ENCODE measurements at regions not wholly inside any gene's neighbourhood (a gene's known extent, or its start where the extent isn't known, plus 50 kb on each side); places are given as distances from the start of the nearest gene placed in this dataset.
"Not testable (repeated sequence)": the region's sequence is repeated elsewhere in the genome, so short reads cannot be mapped to it uniquely, and the experiment has no call there.

- no peak for DNase-seq
Measured at GRCh38 chr4:66094070-66094469, 423.8 kb upstream of the EPHA5 start.

GRCh38 chr4:66091786-66092185 is 421.5 kb upstream of the EPHA5 start:
- no peak for DNase-seq

DNA sequence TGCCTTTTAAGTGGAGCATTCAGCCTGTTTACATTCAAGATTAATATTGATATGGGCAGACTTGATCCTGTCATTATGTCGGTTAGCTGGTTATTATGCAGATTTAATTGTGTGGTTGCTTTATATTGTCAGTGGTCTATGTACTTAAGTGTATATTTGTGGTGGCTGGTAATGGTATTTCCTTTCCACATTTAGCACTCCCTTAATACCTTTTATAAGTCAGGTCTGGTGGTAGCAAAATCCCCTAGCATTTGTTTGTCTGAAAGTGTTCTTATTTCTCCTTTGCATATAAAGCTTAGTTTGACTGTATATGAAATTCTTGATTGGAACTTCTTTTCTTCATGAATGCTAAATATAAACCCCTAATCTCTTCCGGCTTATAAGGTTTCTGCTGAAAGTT is 403.7 kb upstream of the EPHA5 start:
- DNase-seq = no peak

DNA sequence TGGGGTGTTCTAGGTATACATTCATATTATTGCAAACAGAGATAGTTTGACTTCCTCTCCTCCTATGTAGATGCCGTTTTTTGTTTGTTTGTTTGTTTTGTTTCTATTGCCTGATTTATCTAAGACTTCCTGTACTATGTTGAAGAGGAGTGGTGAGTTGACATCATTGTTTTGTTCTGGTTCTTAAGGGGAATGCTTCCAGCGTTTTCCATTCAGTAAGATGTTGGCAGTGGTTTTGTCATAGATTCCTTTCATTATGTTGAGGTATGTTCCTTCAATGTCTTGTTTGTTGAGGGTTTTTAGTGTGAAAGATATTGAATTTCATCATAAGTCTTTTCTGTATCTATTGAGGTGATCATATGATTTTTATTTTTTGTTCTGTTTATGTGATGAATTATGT is 401.6 kb upstream of the EPHA5 start:
- DNase-seq = no peak

- no peak for DNase-seq
Measured at GRCh38 chr4:66062921-66063320, 392.6 kb upstream of the EPHA5 start.

GRCh38 chr4:66062044-66062443 is 391.8 kb upstream of the EPHA5 start:
- DNase-seq = no peak

- no peak for DNase-seq
Measured at GRCh38 chr4:66059556-66059955, 389.3 kb upstream of the EPHA5 start.

DNA sequence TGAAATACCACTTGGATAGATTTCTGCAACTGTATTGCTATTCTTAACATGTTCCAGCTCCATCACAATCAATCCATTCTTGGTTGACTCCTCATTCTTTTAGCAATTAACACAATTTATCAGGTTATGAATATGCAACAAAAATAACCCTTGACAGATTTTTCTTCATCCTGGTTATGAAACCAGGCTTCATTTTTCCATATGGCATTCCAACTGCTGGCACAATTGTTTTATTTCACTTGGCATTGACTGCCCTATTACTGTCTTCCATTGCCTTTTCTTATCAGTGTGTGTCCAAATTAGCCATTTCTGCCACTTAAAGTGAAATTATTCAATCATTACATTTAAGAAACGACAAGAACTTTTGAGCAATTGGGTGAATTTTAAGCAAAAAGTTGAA is 388.8 kb upstream of the EPHA5 start:
- no peak for DNase-seq

- DNase-seq = no peak
Measured at GRCh38 chr4:66055999-66056398, 385.7 kb upstream of the EPHA5 start.

GRCh38 chr4:66052426-66052825 is 382.1 kb upstream of the EPHA5 start:
- DNase-seq = no peak

DNA sequence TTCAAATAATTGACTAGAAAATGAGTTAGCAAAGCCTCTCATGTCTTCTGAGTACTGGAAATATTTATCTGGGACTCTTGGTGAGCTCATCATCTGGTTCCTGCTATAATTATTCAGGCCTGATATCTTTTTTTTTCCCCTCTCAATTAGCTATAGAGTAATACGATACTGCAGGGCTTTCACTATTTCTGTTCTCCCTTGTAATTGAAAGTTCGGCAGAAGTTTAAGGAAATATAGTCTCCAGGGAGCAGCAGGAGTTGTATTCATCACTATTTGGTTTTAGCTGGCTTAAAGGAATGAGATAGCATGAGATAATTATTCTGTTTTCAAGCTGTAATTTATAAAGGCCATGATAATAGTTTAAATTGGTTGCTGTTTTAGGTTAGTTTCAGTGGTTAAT is 378.6 kb upstream of the EPHA5 start:
- DNase-seq = no peak

DNA sequence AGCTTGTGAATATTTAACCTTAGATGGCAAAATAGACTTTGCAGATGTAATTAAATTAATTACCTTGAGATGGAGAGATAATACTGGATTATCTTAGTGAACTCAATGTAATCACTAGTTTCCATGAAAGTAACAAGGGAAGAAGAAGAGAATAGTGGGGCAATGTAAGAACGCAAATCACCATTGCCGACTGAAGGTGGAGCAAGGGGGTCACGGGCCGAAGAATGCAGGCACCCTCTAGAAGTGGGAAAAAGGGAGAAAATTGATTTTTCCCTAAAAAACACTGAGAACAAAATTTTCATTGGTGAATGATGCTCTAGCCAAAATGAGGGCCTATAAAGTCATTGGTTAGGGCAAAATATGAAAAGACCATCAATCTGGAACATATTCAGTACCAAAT is 375.6 kb upstream of the EPHA5 start:
- DNase-seq = no peak

GRCh38 chr4:66035701-66036100 is 365.4 kb upstream of the EPHA5 start:
- no peak for DNase-seq

DNA sequence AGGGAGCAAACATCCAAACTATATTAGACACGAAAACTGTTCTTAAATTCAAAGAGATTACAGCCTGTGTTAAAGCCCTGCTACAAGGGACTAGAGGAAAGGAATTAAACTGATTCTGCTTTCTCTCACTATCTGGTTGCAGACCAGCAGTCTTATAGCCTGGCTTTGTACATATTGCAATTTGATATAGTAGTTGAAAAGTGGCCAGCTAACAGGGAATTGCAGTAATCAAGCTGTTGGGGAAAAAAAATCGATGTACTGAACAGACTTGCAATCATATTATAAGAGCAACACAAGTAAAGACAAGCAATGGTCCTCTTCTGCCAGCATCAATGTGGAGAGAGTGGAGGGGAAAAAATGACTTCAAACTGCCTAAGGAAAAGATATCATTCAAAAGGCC is 364.4 kb upstream of the EPHA5 start:
- DNase-seq = no peak

GRCh38 chr4:66034262-66034661 is 364.0 kb upstream of the EPHA5 start:
- no peak for DNase-seq

DNA sequence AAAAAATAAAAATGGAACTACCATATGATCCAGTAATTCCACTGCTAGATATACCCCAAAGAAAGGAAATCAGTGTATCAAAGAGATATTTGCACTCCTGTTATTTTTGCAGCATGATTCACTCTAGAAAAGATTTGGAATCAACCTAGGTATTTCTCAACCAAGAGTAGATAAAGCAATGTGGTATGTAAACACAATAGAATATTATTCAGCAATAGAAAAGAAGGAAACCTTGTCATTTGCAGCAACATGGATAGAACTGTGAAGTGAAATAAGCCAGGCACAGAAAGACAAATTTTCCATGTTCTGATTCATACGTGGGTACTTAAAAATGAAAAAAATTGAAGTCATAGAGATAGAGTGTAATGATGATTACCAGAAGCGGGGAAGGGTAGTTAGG is 362.3 kb upstream of the EPHA5 start:
- no peak for DNase-seq

DNA sequence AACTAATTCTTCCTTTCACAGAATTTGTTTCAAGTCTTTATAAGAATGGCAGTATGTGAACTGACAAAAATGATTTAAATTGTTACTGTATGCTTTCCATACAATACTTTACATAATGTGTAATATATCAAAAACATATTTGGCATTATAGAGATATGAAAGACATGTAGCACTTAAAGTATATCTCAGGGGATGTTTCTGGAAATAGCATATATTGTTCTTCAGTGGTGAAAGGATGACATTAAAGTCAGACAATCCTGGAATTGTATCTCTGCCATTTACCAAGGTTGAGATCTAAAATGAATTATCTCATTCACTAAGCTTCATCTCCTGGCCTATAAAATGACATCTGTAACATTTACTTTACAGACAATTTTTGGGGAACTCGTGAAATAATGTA is 358.4 kb upstream of the EPHA5 start:
- DNase-seq = no peak

- no peak for DNase-seq
Measured at GRCh38 chr4:66023061-66023460, 352.8 kb upstream of the EPHA5 start.

DNA sequence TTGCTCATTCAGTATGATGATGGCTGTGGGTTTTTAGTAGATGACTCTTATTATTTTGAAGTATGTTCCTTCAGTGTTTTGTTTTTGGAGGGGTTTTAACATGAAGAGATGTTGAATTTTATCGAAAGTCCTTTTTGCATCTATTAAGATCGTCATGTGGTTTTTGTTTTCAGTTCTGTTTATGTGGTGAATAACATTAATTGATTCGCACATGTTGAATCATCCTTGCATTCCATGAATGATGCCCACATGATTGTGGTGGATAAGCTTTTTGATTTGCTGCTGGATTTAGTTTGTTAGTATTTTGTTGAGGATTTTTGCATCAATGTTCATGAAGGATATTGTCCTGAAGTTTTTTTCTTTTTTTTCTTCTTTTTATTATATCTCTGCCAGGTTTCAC is 347.4 kb upstream of the EPHA5 start:
- DNase-seq = no peak

GRCh38 chr4:66016240-66016639 is 346.0 kb upstream of the EPHA5 start:
- no peak for DNase-seq

DNA sequence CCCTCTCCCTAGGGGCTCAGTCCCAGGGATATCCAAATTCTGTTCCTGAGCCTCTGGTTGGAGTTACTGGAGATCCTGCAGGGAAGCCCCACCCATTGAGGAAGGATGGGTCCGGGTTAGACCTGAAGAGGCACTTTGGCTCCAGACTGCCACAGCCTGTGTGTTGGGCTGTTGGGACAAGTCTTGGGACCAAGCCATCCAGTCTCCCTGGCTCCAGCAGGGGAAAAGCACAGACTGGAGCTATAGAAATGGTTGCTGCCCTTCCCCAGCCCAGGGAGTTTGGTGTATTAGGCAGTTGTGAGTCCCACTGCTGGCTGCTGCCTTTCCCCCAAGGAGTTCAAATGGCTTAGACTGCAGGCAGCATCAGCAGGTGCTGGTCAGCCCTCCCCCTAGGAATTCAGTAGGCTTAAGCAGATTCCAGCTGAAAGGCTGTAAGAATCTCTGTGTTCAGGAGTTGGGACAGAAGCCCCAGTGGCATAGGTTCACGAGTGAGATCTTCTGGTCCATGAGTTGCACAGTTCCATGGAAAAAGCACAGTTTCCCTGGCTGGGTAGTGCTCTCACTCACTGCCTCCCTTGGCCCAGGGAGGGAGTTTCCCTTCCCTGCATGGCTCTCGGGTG is 344.0 kb upstream of the EPHA5 start:
- DNase-seq = no peak

- DNase-seq = no peak
Measured at GRCh38 chr4:66000510-66001117, 330.3 kb upstream of the EPHA5 start.

GRCh38 chr4:65999518-65999871 is 329.2 kb upstream of the EPHA5 start:
- DNase-seq = no peak

DNA sequence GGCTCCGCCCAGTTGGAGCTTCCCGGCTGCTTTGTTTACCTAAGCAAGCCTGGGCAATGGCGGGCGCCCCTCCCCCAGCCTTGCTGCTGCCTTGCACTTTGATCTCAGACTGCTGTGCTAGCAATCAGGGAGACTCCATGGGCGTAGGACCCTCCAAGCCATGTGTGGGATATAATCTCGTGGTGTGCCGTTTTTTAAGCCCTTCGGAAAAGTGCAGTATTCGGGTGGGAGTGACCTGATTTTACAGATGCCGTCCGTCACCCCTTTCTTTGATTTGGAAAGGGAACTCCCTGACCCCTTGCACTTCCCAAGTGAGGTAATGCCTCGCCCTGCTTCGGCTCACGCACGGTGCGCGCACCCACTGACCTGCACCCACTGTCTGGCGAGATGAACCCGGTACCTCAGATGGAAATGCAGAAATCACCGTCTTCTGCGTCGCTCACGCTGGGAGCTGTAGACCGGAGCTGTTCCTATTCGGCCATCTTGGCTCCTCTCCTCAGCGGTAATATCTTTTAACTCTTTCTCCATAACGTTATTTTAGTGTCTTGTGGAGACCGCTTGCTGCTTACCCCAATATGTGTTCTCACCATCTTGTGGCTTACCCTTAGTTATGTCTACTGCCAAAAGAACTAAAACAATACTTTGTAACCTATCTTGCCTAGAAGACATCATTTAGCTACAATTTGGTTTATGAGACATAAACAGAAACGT is 328.7 kb upstream of the EPHA5 start:
- DNase-seq = not testable (repeated sequence)

DNA sequence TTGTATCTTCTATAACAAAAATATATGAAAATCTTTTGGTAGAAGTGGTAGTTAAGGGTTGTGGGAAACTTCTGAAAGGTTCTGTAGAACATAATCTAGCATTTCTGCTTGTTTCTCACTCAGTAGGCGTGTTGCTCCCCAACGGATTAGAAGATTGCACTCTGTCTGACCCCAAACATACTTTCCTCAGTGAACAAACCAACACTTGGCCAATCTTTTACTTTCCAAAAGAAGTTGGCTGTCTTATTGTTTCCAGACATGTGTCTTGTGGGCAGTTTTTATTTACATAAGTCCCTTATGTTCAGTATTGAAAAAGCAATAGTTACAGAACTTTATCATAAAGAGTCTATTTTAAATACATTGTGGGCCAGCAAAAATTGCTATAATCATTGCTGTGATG is 312.8 kb upstream of the EPHA5 start:
- no peak for DNase-seq

Measured in activated CD4-positive, alpha-beta T cell treated with anti-CD3 and anti-CD28 coated beads for 48 hours (primary cell).